PFSK-1 (cell line): ENCODE measurements at regions not wholly inside any gene's neighbourhood (a gene's known extent, or its start where the extent isn't known, plus 50 kb on each side); places are given as distances from the start of the nearest gene placed in this dataset.

Source experiments
- FOXP2 ChIP-seq: optimal IDR thresholded peaks from 2 replicates; pipeline ENCODE3; 2011; ENCODE audit warnings: borderline replicate concordance, control low read depth, inconsistent platforms; ENCODE audit not compliant: insufficient read depth; ENCODE audit errors: extremely low read length, extremely low read depth
- POLR2AphosphoS5 ChIP-seq: IDR thresholded peaks from 2 replicates; pipeline ENCODE4 v1.6.1; 2012; ENCODE audit warnings: low read depth, mild to moderate bottlenecking, control low read depth, low read length, moderate library complexity
- SIN3A ChIP-seq: IDR thresholded peaks from 2 replicates; pipeline ENCODE4 v1.6.1; 2012; ENCODE audit warnings: mild to moderate bottlenecking, low read length, moderate library complexity, borderline replicate concordance; ENCODE audit not compliant: insufficient read depth
- TAF1 ChIP-seq: IDR thresholded peaks from 2 replicates; pipeline ENCODE4 v1.6.1; 2012; ENCODE audit warnings: low read length, control low read depth, borderline replicate concordance; ENCODE audit not compliant: insufficient read depth
- TF ChIP-seq, protein P1 (sequence below), 2 experiments: IDR thresholded peaks; 2 replicates each; pipeline versions ENCODE4 v1.6.1 to v1.8.0; 2011 to 2012; ENCODE audit warnings: low read depth in 2 of 2, low read length in 2 of 2, control low read depth in 1 of 2, inconsistent platforms in 1 of 2, mild to moderate bottlenecking in 1 of 2, moderate library complexity in 1 of 2; ENCODE audit not compliant: insufficient read depth in 1 of 2

DNA sequence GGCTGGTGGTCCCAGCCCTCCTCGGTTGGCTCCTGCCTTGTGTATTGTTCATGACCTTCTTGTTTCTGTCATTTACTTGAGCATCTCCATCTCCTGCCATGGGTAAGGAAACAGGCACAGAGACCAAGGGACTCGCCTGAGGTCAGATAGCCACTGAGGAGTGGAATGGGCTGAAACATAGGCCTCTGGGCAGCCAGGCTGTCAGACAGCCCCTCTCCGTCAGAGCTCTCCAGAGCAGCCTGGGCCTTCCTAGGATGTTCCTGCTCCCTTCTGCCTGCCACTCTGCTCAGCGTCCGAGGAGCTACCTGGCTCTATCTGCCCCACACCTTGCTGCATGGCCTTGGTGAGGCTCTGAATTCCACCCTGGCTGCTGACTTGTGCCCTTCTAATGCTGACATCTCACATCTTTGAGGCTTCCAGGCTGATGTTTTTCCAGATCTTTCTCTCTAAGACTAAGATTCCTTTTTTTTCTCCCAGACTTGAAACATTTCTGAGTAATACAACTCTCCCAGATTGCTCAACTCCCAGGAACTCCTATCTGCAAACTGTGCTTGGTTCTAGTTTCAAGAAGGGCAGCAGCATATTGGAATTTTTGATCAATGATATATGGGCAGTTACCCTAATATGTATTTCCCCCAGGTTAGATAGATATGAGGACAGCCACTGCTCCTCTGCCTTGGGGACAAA is 67.7 kb downstream of the MCFD2 start:
- TF ChIP-seq, protein P1, sequence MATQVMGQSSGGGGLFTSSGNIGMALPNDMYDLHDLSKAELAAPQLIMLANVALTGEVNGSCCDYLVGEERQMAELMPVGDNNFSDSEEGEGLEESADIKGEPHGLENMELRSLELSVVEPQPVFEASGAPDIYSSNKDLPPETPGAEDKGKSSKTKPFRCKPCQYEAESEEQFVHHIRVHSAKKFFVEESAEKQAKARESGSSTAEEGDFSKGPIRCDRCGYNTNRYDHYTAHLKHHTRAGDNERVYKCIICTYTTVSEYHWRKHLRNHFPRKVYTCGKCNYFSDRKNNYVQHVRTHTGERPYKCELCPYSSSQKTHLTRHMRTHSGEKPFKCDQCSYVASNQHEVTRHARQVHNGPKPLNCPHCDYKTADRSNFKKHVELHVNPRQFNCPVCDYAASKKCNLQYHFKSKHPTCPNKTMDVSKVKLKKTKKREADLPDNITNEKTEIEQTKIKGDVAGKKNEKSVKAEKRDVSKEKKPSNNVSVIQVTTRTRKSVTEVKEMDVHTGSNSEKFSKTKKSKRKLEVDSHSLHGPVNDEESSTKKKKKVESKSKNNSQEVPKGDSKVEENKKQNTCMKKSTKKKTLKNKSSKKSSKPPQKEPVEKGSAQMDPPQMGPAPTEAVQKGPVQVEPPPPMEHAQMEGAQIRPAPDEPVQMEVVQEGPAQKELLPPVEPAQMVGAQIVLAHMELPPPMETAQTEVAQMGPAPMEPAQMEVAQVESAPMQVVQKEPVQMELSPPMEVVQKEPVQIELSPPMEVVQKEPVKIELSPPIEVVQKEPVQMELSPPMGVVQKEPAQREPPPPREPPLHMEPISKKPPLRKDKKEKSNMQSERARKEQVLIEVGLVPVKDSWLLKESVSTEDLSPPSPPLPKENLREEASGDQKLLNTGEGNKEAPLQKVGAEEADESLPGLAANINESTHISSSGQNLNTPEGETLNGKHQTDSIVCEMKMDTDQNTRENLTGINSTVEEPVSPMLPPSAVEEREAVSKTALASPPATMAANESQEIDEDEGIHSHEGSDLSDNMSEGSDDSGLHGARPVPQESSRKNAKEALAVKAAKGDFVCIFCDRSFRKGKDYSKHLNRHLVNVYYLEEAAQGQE (IDR thresholded peaks at IDR 0.05; ENCODE audit: insufficient read depth in 1 of 2, low read depth in 2 of 2, low read length in 2 of 2) = no peak
- TF ChIP-seq SIN3A (no peak), POLR2AphosphoS5 (no peak), FOXP2 (no peak), TAF1 (no peak)

DNA sequence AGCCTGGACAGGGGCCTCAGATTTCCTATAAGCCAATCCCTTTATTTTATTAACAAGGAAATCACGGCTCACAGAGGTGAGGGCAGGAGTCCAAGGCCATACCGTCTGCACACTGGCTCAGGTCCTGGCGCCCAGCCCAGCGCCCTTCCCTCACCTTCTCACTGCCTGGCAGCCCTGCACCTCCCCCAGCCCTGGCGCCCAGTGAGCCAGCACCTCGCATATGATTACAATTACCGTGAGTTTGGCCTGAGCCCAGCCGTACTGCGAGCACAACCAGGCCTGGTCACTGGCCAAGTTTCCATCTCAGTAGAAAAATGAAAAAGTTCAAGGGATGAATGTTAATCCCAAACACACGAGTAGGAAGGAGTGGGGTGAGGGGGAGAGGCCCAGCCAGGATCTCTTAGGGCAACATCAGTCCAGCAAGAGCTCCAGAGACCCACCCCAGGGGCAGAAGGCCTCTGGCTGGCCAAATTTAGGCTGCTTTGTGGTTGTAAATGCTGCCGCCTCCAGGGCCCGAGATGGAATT is 68.4 kb downstream of the MCFD2 start:
- TF ChIP-seq SIN3A (no peak), FOXP2 (peak; percentile 81), POLR2AphosphoS5 (peak; percentile 50; the same call in 1 of the 2 replicates), TAF1 (no peak)
- TF ChIP-seq, protein P1 (IDR thresholded peaks at IDR 0.05; ENCODE audit: insufficient read depth in 1 of 2, low read depth in 2 of 2, low read length in 2 of 2) = 0 out of 4 replicates have a peak, but pooled peaks of 1 of the 2 experiments have one; percentile 25

DNA sequence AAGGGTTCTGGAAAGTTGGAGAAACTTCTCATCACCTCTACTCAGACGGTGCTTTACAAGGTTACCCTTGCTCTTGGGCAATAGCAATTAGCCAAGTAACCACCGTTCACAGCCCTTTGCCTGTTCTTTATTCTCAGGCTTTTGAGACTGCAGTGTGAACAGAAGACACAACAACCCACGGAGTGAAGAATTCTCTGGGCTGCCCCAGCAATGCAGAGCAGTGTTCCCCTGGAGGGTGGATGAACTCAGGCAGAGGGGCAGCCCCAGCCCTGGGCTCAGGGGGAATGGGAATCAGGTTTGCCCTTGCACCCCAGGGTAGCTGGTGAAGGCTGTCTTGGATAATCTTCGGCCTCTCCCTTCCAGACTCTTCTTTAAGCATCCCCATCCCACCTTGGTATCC is 69.1 kb downstream of the MCFD2 start:
- TF ChIP-seq, protein P1 (IDR thresholded peaks at IDR 0.05; ENCODE audit: insufficient read depth in 1 of 2, low read depth in 2 of 2, low read length in 2 of 2) = no peak
- TF ChIP-seq TAF1 (no peak), SIN3A (no peak)

DNA sequence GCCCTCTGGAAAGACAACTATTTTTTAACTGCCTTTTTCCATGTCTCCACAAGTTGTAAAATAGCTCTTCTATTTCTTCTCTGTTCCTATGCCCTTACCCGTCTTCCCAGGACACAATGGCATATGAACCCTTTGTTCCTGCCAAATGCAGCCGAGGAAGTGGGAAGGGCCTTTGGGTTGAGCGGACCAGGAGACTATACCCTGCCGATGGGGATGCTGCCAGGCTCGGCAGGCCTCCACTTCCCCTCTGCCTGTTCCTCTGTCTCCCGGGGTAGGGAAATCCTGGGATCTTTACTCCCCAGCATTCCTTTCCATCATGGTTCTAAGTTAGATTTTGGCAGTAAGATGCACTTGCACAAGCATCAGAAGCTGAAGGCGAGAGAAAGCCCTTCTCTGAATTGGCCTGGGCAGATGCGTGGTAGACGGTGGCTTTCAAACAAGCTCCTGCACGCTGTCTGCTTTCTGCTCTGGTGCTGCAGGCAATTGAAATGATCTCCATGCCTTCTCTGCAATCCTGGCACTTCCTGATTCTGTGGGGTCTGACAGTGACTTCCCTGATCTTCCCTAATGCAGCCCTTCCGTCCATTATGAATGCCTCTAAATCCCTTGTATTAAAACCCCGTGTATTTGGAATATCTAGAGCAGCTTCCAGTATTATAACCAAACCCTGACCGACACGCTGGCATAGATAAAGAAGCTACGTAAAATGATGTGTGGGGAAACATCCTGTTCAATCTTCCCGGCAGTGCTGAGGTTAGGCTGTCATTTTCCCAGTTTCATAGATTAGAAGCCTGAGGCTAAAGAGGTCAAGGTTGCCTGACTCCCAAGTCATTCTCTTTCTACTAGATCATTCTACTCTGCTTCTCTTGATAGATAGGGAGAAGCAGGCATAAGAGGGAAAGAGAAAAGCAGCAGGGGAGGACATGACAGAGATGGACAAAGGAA is 69.8 kb downstream of the MCFD2 start:
- TF ChIP-seq TAF1 = no peak
- no peak for TF ChIP-seq SIN3A
- TF ChIP-seq, protein P1 (IDR thresholded peaks at IDR 0.05; ENCODE audit: insufficient read depth in 1 of 2, low read depth in 2 of 2, low read length in 2 of 2) = no peak
- TF ChIP-seq POLR2AphosphoS5 = no peak
- TF ChIP-seq FOXP2 = no peak
